Lower leg skin (tissue), 3 donors: ENCODE measurements at regions not wholly inside any gene's neighbourhood (a gene's known extent, or its start where the extent isn't known, plus 50 kb on each side); places are given as distances from the start of the nearest gene placed in this dataset.

Source experiments
- CTCF ChIP-seq, 3 donors: fragments of 450-650 bp; IDR thresholded peaks; one replicate each; pipeline ENCODE4 v1.5.1; 2016; ENCODE audit warnings: antibody characterized with exemption in 3 of 3, mild to moderate bottlenecking in 3 of 3, moderate library complexity in 2 of 3
- POLR2A ChIP-seq, 2 donors: fragments of 450-650 bp; IDR thresholded peaks; one replicate each; pipeline ENCODE4 v1.6.1; 2016 to 2017; ENCODE audit warnings: antibody characterized with exemption in 2 of 2, mild to moderate bottlenecking in 1 of 2, moderate library complexity in 1 of 2

- TF ChIP-seq CTCF (IDR thresholded peaks at IDR 0.05) (no peak), POLR2A (IDR thresholded peaks at IDR 0.05) (no peak)
Observed at GRCh38 chr3:83938491-83938890, 1020.3 kb upstream of the CADM2 start.
